ENCODE measurements at regions not wholly inside any gene's neighbourhood (a gene's known extent, or its start where the extent isn't known, plus 50 kb on each side); places are given as distances from the start of the nearest gene placed in this dataset.

GRCh38 chr12:65672441-65672840 is 151.8 kb upstream of the HMGA2 start:
- TF ChIP-seq, protein P1, sequence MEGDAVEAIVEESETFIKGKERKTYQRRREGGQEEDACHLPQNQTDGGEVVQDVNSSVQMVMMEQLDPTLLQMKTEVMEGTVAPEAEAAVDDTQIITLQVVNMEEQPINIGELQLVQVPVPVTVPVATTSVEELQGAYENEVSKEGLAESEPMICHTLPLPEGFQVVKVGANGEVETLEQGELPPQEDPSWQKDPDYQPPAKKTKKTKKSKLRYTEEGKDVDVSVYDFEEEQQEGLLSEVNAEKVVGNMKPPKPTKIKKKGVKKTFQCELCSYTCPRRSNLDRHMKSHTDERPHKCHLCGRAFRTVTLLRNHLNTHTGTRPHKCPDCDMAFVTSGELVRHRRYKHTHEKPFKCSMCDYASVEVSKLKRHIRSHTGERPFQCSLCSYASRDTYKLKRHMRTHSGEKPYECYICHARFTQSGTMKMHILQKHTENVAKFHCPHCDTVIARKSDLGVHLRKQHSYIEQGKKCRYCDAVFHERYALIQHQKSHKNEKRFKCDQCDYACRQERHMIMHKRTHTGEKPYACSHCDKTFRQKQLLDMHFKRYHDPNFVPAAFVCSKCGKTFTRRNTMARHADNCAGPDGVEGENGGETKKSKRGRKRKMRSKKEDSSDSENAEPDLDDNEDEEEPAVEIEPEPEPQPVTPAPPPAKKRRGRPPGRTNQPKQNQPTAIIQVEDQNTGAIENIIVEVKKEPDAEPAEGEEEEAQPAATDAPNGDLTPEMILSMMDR (IDR thresholded peaks at IDR 0.05; ENCODE audit: insufficient read depth, low read depth, low read length): no peak
- no peak for TF ChIP-seq EZH2 (IDR thresholded peaks at IDR 0.05; ENCODE audit: insufficient read depth, low read length)

Measured in astrocyte (in vitro differentiated cells and primary cell).